Testis (tissue), 2 donors: ENCODE measurements at regions not wholly inside any gene's neighbourhood (a gene's known extent, or its start where the extent isn't known, plus 50 kb on each side); places are given as distances from the start of the nearest gene placed in this dataset.

Experiments used
- DNase-seq: peaks from one replicate; pipeline ENCODE4 v3.0.0-alpha.2; 2019
- H3K27ac ChIP-seq, 2 donors: fragments of 200-600 bp; sonication (generic); one replicate each; pipeline ENCODE4 v1.5.1; 2019
- H3K27me3 ChIP-seq: fragments of 200-600 bp; sonication (generic); one replicate; pipeline ENCODE4 v1.5.1; 2019
- H3K36me3 ChIP-seq: fragments of 200-600 bp; sonication (generic); one replicate; pipeline ENCODE4 v1.5.1; 2017; ENCODE audit warnings: low read depth; ENCODE audit errors: missing control alignments
- H3K4me1 ChIP-seq: fragments of 200-600 bp; sonication (generic); one replicate; pipeline ENCODE4 v1.5.1; 2019
- H3K4me3 ChIP-seq, 2 donors: fragments of 200-600 bp; sonication (generic); one replicate each; pipeline ENCODE4 v1.5.1; 2017 to 2019
- H3K9me3 ChIP-seq: fragments of 200-600 bp; sonication (generic); one replicate; pipeline ENCODE4 v1.5.1; 2017
- POLR2A ChIP-seq: fragments of 450-650 bp; IDR thresholded peaks from one replicate; pipeline ENCODE4 v1.6.1; 2017; ENCODE audit warnings: antibody characterized with exemption, mild to moderate bottlenecking, moderate library complexity
- WGBS, 2 donors: methylation state at CpG; one replicate each; pipeline ENCODE4 v1.1.5; 2018; 5-methylcytosine and 5-hydroxymethylcytosine counted together
- intact Hi-C: fragments of 100-400 bp; cut with DNase I; formaldehyde crosslinking; loops from one replicate; pipeline ENCODE4 v1.15.1; 2023; ENCODE audit warnings: low total_unique reads
- TF ChIP-seq, protein P1 (sequence below), 3 experiments: fragments of 450-650 bp in 2 of 3; fragments of 200-600 bp in 1 of 3; sonication (generic) in 1 of 3; IDR thresholded peaks; one replicate each; pipeline ENCODE4 v1.5.1; 2016 to 2019; ENCODE audit warnings: antibody characterized with exemption in 3 of 3, mild to moderate bottlenecking in 2 of 3, moderate library complexity in 1 of 3

DNA sequence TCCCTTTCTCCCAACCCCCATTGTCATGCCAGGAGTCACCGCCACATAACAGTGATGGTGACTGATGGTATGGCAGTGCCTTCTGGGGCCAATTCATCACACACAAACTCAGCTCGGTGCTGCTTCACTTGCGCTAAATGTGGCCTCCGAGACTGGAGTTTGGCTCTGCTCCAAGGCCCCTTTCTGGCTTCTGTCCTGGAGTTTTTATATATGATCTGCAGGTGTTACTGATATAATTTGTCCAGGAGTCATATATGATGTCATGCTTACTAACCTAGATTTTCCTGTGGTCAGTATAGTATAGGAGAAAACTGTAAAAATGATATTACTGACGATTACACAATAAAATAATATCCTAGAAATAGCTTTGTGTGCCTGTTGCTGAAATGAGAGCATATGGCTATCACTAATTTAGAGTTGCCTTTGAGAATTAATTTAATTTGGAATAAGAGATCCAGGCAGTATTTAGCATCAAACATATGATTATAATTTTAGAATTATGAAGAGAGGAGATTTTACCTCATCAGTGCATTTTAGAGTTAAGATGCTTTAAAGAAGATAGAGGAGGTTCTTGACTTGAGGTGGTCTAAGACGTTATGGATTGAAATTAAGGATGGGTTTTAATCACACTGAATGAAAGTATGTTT lies 334.1 kb upstream of the CD180 start:
- Histone ChIP-seq H3K27me3 (no peaks in the 10 kb centered on the region), H3K4me1 (no peaks in the 10 kb centered on the region), H3K9me3 (no peaks in the 10 kb centered on the region), H3K27ac (no peak overlapping the region), H3K36me3 (no peaks in the 10 kb centered on the region), H3K4me3 (no peak overlapping the region)
- WGBS, 2 donors = 82 to 83% methylated on average over 6 of the region's 6 CpGs
- intact Hi-C loops = no loop called here
- no peak for TF ChIP-seq POLR2A
- TF ChIP-seq, protein P1, sequence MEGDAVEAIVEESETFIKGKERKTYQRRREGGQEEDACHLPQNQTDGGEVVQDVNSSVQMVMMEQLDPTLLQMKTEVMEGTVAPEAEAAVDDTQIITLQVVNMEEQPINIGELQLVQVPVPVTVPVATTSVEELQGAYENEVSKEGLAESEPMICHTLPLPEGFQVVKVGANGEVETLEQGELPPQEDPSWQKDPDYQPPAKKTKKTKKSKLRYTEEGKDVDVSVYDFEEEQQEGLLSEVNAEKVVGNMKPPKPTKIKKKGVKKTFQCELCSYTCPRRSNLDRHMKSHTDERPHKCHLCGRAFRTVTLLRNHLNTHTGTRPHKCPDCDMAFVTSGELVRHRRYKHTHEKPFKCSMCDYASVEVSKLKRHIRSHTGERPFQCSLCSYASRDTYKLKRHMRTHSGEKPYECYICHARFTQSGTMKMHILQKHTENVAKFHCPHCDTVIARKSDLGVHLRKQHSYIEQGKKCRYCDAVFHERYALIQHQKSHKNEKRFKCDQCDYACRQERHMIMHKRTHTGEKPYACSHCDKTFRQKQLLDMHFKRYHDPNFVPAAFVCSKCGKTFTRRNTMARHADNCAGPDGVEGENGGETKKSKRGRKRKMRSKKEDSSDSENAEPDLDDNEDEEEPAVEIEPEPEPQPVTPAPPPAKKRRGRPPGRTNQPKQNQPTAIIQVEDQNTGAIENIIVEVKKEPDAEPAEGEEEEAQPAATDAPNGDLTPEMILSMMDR (IDR thresholded peaks at IDR 0.05) = no peak
- DNase-seq = no peak

DNA sequence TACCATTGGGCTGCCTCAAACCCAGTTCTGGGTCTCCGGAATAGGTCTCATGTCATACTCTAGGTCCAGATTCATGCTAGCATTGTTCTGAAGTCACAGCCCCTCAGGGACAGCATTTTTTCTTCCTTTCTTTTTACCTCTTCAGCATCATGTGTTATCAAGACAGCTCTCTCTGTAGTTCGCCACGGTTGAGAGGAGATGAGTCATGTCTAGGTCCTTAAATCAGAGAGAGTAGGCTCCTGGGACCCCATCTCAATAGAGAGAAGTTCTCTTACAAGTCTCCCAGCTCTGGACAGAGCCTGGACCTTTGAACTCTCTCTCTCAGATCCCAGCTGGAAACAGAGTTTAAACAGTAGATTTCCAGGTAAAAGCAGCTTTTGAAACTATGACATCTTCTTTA lies 332.4 kb upstream of the CD180 start:
- intact Hi-C loops = no loop called here
- no peak for DNase-seq
- no peak overlapping the region for H3K4me3 ChIP-seq
- no peaks in the 10 kb centered on the region for H3K36me3 ChIP-seq
- H3K27me3 ChIP-seq = no peaks in the 10 kb centered on the region
- no peaks in the 10 kb centered on the region for H3K4me1 ChIP-seq
- TF ChIP-seq, protein P1 (IDR thresholded peaks at IDR 0.05) = no peak
- TF ChIP-seq POLR2A = no peak
- no peak overlapping the region for H3K27ac ChIP-seq
- WGBS, 2 donors = 81 to 87% methylated on average over 3 of the region's 3 CpGs
- H3K9me3 ChIP-seq = no peaks in the 10 kb centered on the region

DNA sequence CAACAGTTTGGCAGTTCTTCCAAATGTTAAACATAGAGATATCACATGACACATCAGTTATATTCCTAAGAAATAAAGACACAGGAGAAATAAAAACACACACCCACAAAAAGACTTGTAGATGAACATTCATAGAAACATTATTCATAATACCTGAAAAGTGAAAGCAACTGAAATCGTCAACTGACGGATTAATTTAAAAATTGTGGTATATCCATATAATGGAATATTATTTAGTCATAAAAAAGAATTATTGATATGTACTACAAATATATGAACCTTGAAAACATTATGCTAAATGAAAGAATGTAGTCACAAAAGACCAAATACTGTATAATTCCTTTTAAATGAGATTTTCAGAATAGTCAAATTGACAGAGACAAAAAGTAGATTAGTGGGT lies 330.2 kb upstream of the CD180 start:
- intact Hi-C loops = no loop called here

DNA sequence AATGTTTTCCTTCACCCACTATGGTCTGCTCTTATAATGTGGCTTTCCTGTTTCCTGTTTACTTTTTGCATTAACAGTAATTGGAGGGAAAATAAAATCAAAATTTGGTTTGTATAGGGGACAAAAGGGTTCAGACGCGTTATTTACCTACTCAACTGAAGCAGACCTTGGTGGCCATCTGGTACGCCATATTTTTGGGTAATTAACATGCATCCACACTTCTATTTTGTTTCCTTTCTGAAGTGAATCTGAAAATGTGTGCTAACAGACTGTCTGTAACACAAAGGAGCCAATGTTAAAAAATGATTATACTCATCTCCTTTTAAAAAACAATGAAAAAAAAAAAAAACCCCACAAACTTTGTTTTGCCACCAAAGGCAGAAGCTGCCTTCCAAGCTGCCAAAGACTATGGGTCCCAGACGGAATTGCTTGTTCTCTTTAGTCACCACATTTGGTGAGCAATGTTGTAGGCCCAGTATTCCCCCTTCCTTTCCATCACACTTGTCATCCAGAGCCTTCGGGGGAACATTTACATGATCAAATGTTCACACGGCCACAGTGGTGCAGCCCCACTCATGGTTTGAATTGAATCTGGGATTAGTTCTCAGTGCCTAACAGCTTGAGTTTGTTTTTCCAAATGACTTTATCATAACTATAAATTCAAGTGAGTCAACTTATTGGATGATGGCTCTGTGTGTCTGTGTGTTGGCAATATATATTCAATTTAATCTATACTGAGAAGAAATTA lies 323.7 kb upstream of the CD180 start:
- H3K27ac ChIP-seq = no peak overlapping the region
- DNase-seq = no peak
- intact Hi-C loops = no loop called here
- no peaks in the 10 kb centered on the region for H3K9me3 ChIP-seq
- no peak for TF ChIP-seq POLR2A
- TF ChIP-seq, protein P1 (IDR thresholded peaks at IDR 0.05) = no peak
- H3K4me1 ChIP-seq = no peaks in the 10 kb centered on the region
- no peaks in the 10 kb centered on the region for H3K36me3 ChIP-seq
- 90 to 94% methylated on average over 6 of the region's 6 CpGs for WGBS, 2 donors
- no peak overlapping the region for H3K4me3 ChIP-seq
- no peaks in the 10 kb centered on the region for H3K27me3 ChIP-seq

More for the DNA sequence above, 330.2 kb upstream of the CD180 start:
- no peak for TF ChIP-seq POLR2A
- TF ChIP-seq, protein P1 (IDR thresholded peaks at IDR 0.05) = no peak
- Histone ChIP-seq H3K27ac (no peak overlapping the region), H3K4me3 (no peak overlapping the region), H3K9me3 (no peaks in the 10 kb centered on the region), H3K27me3 (no peaks in the 10 kb centered on the region), H3K36me3 (no peaks in the 10 kb centered on the region), H3K4me1 (no peaks in the 10 kb centered on the region)
- DNase-seq = no peak
- 96 to 100% methylated on average over 2 of the region's 2 CpGs for WGBS, 2 donors
